AG10803 (cell line): ENCODE measurements at regions not wholly inside any gene's neighbourhood (a gene's known extent, or its start where the extent isn't known, plus 50 kb on each side); places are given as distances from the start of the nearest gene placed in this dataset.

ENCODE experiments used
- DNase-seq: peaks from one replicate; pipeline ENCODE4 v3.0.0; 2010; ENCODE audit warnings: low read depth
- H3K4me3 ChIP-seq: 2 replicates; pipeline ENCODE4 v1.5.1; 2011; ENCODE audit warnings: mild to moderate bottlenecking, low read length, control low read depth
- CTCF ChIP-seq: conservative IDR thresholded peaks from 2 replicates; pipeline ENCODE4 v1.5.1; 2011; ENCODE audit warnings: mild to moderate bottlenecking, low read length, control low read depth, inconsistent platforms

DNA sequence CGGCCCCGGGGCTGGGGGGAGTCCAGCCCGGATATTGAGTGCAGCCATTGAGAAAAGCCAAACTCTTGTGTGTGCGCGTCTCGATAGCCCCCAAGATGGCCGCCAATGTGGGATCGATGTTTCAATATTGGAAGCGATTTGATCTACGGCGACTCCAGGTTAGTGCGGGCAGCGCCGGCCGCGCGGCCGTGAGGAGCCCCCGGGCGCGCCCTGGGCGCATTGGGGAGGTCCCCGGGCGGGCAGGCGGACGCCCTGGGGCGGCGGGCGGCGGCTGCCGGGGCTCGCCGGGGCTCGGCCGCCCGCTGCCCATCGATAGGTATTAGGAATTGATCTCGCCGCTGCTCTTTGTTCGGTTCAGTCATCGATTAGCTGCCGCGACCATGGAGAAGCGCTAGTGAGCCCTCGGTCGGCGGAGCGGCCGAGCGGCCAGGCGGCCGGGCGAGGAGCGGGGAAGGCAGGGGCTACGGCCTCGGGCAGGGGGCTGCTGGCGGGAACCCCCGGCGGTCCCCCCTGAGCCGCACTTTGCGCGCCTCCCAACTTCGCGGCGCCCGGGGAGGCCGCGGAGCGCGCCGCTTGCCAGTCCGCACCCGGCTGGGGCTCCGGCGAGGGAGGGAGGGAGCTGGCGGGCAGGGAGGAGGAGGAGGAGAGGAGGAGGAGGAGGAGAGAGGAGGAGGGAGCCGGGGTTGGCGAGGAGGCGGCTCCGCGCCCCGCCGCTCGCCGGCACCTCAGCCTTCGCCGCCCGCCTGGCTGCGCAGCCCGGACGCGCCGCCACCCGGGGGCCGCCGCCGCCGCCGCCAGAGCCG, 113.9 kb upstream of the MYL2 start, which contains the start of gene CUX2:
Gene CUX2 (plus strand): TSS at position 83 of the 803 bp plus-strand sequence.
- DNase-seq = no peak
- no peak for TF ChIP-seq CTCF

GRCh38 chr12:111033281-111034082, 113.1 kb upstream of the MYL2 start:
- no peak for DNase-seq
- no peak; the same call in 1 of the 2 replicates for TF ChIP-seq CTCF
- H3K4me3 ChIP-seq = no peak overlapping the region

More for the DNA sequence above, 113.9 kb upstream of the MYL2 start, which contains the start of gene CUX2:
- no peak within 1 kb of the TSS for H3K4me3 ChIP-seq

GRCh38 chr12:111032591-111032919, 112.2 kb upstream of the MYL2 start:
- TF ChIP-seq CTCF = no peak
- no peak overlapping the region for H3K4me3 ChIP-seq
- DNase-seq = no peak

DNA sequence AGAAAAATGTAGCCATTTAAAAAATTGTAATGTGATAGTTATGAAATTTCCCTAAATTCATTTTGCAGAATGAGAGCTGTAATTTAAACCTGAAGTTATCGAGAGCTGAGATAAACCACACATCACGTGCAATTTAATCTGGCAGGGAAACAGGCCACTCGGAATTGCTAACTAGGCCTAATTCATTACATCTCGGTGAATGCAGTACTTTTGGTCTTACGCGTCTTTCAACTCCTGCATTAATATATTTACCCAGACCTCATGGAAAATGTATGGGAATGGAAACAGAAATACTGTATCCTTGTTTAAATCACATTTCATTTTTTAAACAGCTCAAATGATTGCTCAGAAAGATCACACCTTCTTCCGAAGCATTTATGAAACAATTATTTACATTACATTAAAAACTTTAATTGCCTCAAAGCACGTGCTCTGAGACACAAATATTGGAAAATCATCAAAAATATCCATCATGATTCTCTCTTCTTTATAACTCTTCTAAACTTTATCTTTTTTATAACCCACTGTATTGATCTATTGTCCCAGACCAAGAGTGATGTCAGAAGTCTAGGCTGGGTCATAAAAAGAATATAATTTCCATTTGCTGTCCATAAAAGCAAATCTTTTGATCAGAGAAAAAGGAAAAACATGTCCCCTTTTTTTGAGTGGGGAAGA, 111.7 kb upstream of the MYL2 start:
- no peak for TF ChIP-seq CTCF
- H3K4me3 ChIP-seq = no peak overlapping the region
- DNase-seq = no peak

DNA sequence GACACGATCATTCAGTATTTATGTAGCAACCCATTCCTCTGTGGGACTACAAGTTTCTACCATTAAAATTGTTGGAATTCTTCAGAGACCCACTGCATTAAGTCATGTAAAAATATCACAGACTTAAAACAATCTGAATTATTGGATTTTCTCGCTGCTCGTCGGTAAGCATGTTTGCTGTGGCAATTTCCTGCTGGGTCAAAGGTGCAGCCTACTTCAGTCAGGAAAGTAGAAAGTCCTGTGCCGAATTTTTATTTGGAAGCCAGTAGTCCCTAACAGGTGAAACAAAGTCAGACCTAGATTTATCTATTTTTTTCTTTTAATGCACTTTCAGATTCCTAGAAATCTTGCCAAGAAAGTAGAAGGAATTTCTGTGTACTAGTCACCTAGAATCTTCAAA, 110.4 kb upstream of the MYL2 start:
- no peak for DNase-seq
- H3K4me3 ChIP-seq = no peak overlapping the region
- TF ChIP-seq CTCF = no peak

GRCh38 chr12:111029732-111030131, 109.4 kb upstream of the MYL2 start:
- H3K4me3 ChIP-seq = no peak overlapping the region
- TF ChIP-seq CTCF = no peak

More at GRCh38 chr12:111029732-111030131, 109.4 kb upstream of the MYL2 start:
- DNase-seq = no peak
